OCI-LY3 (cell line): ENCODE measurements at regions not wholly inside any gene's neighbourhood (a gene's known extent, or its start where the extent isn't known, plus 50 kb on each side); places are given as distances from the start of the nearest gene placed in this dataset.

Experiments
- H2AFZ ChIP-seq: fragments of 200-600, 300-600 bp; shearing (Covaris generic); 2 replicates; pipeline ENCODE4 v1.6.0; 2014; ENCODE audit warnings: antibody characterized with exemption, low read depth, low read length
- H3K27ac ChIP-seq: fragments of 200-600, 300-600 bp; sonication (generic); 2 replicates; pipeline ENCODE4 v1.5.1; 2014; ENCODE audit warnings: mild to moderate bottlenecking, low read length, moderate library complexity, mixed read lengths
- H3K27me3 ChIP-seq: fragments of 200-600, 300-600 bp; sonication (generic); 2 replicates; pipeline ENCODE4 v1.6.1; 2014; ENCODE audit warnings: low read depth, low read length, mixed read lengths
- H3K36me3 ChIP-seq: fragments of 200-600, 300-600 bp; sonication (generic); replicated peaks from 2 replicates; pipeline ENCODE3; 2014; ENCODE audit warnings: low read depth, low read length, mixed read lengths
- H3K4me1 ChIP-seq: fragments of 300-600, 200-600 bp; sonication (generic); 2 replicates; pipeline ENCODE4 v1.6.1; 2014; ENCODE audit warnings: low read length, mixed read lengths
- H3K4me2 ChIP-seq: fragments of 200-600, 300-600 bp; sonication (generic); 2 replicates; pipeline ENCODE4 v1.6.1; 2014; ENCODE audit warnings: low read length, mixed read lengths
- H3K4me3 ChIP-seq: fragments of 300-600, 200-600 bp; sonication (generic); 2 replicates; pipeline ENCODE4 v1.5.1; 2014; ENCODE audit warnings: antibody characterized with exemption, mild to moderate bottlenecking, low read length, moderate library complexity
- H3K79me2 ChIP-seq: fragments of 300-600, 200-600 bp; shearing (Covaris generic); 2 replicates; pipeline ENCODE4 v1.6.1; 2014; ENCODE audit warnings: mild to moderate bottlenecking, low read length, mixed read lengths
- H3K9ac ChIP-seq: fragments of 300-600, 200-600 bp; shearing (Covaris generic); 2 replicates; pipeline ENCODE4 v1.6.0; 2014; ENCODE audit warnings: mild to moderate bottlenecking, low read length, moderate library complexity
- H3K9me3 ChIP-seq: fragments of 200-600, 300-600 bp; shearing (Covaris generic); 2 replicates; pipeline ENCODE4 v1.6.1; 2014; ENCODE audit warnings: low read length, mixed read lengths; ENCODE audit not compliant: insufficient read depth
- H4K20me1 ChIP-seq: fragments of 200-600, 300-600 bp; sonication (generic); 2 replicates; pipeline ENCODE4 v1.6.1; 2016; ENCODE audit warnings: low read length, mixed read lengths; ENCODE audit not compliant: insufficient read depth
- EZH2phosphoT487 ChIP-seq: fragments of 200-600 bp; shearing (Covaris generic); IDR thresholded peaks from 2 replicates; pipeline ENCODE4 v1.6.1; 2018; ENCODE audit warnings: antibody characterized with exemption, mixed run types, low read depth
- TF ChIP-seq, protein P1 (sequence below): fragments of 200-600, 300-600 bp; sonication (generic); IDR thresholded peaks from 2 replicates; pipeline ENCODE4 v1.5.1; 2014; ENCODE audit warnings: antibody characterized with exemption, low read length, low read depth

DNA sequence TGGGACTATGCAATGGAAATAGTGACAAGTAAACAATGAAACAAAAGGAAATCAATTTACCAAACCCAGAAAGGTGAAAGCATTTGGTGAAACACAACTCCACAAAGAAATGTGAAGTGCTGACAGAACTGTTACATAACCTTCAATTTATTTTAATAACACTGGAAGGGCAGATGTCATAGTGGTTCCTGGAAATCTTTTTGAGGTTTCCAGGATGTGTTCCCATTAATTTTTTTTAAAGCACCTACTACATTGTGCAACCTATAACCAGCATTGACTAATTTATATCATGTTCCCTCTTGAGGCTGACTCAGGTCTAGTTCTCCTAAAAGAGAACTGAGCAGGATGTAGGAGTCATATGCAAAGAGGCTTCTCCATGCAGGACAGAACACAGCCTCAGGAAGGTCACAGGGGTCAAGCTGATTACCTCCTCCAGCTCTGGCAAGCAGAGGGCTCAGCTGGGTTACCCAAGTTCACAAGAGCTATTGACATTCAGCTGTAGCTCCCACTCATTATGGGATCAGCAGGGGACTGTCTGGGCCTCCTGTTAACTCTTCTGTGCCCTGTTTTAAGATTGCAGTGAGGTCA, 157.1 kb upstream of the NRIP1 start:
- no peaks in the 10 kb centered on the region for H3K79me2 ChIP-seq
- H3K4me1 ChIP-seq, result peaks cover 43% of the 10 kb centered on the region
- no peaks in the 10 kb centered on the region for H4K20me1 ChIP-seq
- H3K27me3 ChIP-seq, result peaks cover 18% of the 10 kb centered on the region
- no peaks in the 10 kb centered on the region for H3K36me3 ChIP-seq
- TF ChIP-seq EZH2phosphoT487, result no peak
- TF ChIP-seq, protein P1, sequence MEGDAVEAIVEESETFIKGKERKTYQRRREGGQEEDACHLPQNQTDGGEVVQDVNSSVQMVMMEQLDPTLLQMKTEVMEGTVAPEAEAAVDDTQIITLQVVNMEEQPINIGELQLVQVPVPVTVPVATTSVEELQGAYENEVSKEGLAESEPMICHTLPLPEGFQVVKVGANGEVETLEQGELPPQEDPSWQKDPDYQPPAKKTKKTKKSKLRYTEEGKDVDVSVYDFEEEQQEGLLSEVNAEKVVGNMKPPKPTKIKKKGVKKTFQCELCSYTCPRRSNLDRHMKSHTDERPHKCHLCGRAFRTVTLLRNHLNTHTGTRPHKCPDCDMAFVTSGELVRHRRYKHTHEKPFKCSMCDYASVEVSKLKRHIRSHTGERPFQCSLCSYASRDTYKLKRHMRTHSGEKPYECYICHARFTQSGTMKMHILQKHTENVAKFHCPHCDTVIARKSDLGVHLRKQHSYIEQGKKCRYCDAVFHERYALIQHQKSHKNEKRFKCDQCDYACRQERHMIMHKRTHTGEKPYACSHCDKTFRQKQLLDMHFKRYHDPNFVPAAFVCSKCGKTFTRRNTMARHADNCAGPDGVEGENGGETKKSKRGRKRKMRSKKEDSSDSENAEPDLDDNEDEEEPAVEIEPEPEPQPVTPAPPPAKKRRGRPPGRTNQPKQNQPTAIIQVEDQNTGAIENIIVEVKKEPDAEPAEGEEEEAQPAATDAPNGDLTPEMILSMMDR, result no peak
- H3K27ac ChIP-seq, result peak overlapping the region; percentile 35; the same call in 1 of the 2 replicates
- no peak overlapping the region for H3K4me3 ChIP-seq
- peak overlapping the region; percentile 41 for H3K4me2 ChIP-seq
- no peaks in the 10 kb centered on the region for H3K9me3 ChIP-seq
- no peak overlapping the region for H2AFZ ChIP-seq
- no peak overlapping the region for H3K9ac ChIP-seq

DNA sequence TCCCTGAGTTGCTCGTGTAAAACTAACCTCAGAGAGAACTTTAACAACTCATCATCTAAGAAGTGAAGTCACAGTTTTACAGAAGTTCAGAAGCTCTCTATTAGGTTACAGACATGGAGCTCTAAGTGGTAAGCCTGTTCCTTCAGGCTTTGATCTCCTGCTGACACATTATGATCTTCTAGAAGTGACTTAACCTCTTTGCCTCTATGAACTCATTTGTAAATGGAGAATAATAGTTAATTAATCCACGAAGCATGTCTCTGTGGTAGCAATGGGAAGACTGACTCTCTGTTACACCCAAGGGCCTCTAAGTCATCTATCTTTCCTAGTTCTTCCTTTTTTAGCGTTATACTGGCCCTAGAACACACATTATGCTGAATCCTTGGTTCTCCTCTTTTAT, 157.9 kb upstream of the NRIP1 start:
- Histone ChIP-seq H3K27me3 (peaks cover 18% of the 10 kb centered on the region), H3K36me3 (no peaks in the 10 kb centered on the region), H4K20me1 (no peaks in the 10 kb centered on the region), H3K79me2 (no peaks in the 10 kb centered on the region), H3K4me3 (no peak overlapping the region), H2AFZ (no peak overlapping the region), H3K4me1 (peaks cover 43% of the 10 kb centered on the region), H3K9ac (no peak overlapping the region), H3K27ac (peak overlapping the region; percentile 35), H3K9me3 (no peaks in the 10 kb centered on the region), H3K4me2 (peak overlapping the region; percentile 41)
- no peak for TF ChIP-seq EZH2phosphoT487
- TF ChIP-seq, protein P1, result no peak

GRCh38 chr21:15224346-15225086, 159.7 kb upstream of the NRIP1 start:
- no peaks in the 10 kb centered on the region for H4K20me1 ChIP-seq
- no peak for TF ChIP-seq EZH2phosphoT487
- TF ChIP-seq, protein P1, result no peak
- peaks cover 18% of the 10 kb centered on the region for H3K27me3 ChIP-seq
- H3K4me3 ChIP-seq, result no peak overlapping the region
- no peaks in the 10 kb centered on the region for H3K9me3 ChIP-seq
- no peak overlapping the region for H3K4me2 ChIP-seq
- no peaks in the 10 kb centered on the region for H3K36me3 ChIP-seq
- H3K79me2 ChIP-seq, result no peaks in the 10 kb centered on the region
- H3K27ac ChIP-seq, result no peak overlapping the region
- H3K4me1 ChIP-seq, result peaks cover 42% of the 10 kb centered on the region
- H3K9ac ChIP-seq, result no peak overlapping the region
- H2AFZ ChIP-seq, result no peak overlapping the region

- Histone ChIP-seq H3K36me3 (no peaks in the 10 kb centered on the region), H3K27ac (no peak overlapping the region), H4K20me1 (no peaks in the 10 kb centered on the region), H3K4me1 (peaks cover 8% of the 10 kb centered on the region), H2AFZ (no peak overlapping the region), H3K79me2 (no peaks in the 10 kb centered on the region), H3K27me3 (peaks cover 18% of the 10 kb centered on the region), H3K9me3 (no peaks in the 10 kb centered on the region), H3K4me2 (no peak overlapping the region), H3K9ac (no peak overlapping the region), H3K4me3 (no peak overlapping the region)
- TF ChIP-seq, protein P1, result no peak
- no peak for TF ChIP-seq EZH2phosphoT487
Observed at GRCh38 chr21:15227919-15228318, 163.1 kb upstream of the NRIP1 start.
